SU-DHL-6 (cell line): ENCODE measurements at regions not wholly inside any gene's neighbourhood (a gene's known extent, or its start where the extent isn't known, plus 50 kb on each side); places are given as distances from the start of the nearest gene placed in this dataset.

Experiments
- H2AFZ ChIP-seq: fragments of 200-600 bp; sonication (generic); 2 replicates; pipeline ENCODE4 v1.6.1; 2014; ENCODE audit warnings: low read depth, mild to moderate bottlenecking, moderate library complexity, mixed read lengths, antibody characterized with exemption, low read length; ENCODE audit not compliant: severe bottlenecking
- H3F3A ChIP-seq: fragments of 200-600 bp; shearing (Covaris generic); 2 replicates; pipeline ENCODE4 v1.6.0; 2016; ENCODE audit warnings: antibody characterized with exemption, mild to moderate bottlenecking; ENCODE audit not compliant: insufficient read depth
- H3K27ac ChIP-seq: fragments of 200-600 bp; sonication (generic); 2 replicates; pipeline ENCODE4 v1.5.1; 2016; ENCODE audit warnings: low read depth, mild to moderate bottlenecking, low read length, moderate library complexity, mixed read lengths
- H3K27me3 ChIP-seq: fragments of 200-600 bp; sonication (generic), shearing (Covaris generic); 2 replicates; pipeline ENCODE4 v1.6.0; 2014; ENCODE audit warnings: mild to moderate bottlenecking, low read length
- H3K36me3 ChIP-seq: fragments of 200-600 bp; sonication (generic); 2 replicates; pipeline ENCODE4 v1.6.1; 2014; ENCODE audit warnings: mild to moderate bottlenecking, low read length, mixed read lengths
- H3K4me2 ChIP-seq: fragments of 300-600, 200-600 bp; shearing (Covaris generic), sonication (generic); 2 replicates; pipeline ENCODE4 v1.6.0; 2014; ENCODE audit warnings: low read length, low read depth, mild to moderate bottlenecking; ENCODE audit not compliant: poor library complexity, severe bottlenecking
- H3K4me3 ChIP-seq: fragments of 200-600 bp; sonication (generic); 2 replicates; pipeline ENCODE4 v1.5.1; 2014; ENCODE audit warnings: antibody characterized with exemption, low read length, mild to moderate bottlenecking, mixed read lengths; ENCODE audit not compliant: insufficient read depth, poor library complexity, severe bottlenecking
- H3K79me2 ChIP-seq: fragments of 200-600 bp; sonication (generic); 2 replicates; pipeline ENCODE4 v1.6.1; 2014; ENCODE audit warnings: mild to moderate bottlenecking, low read length, moderate library complexity; ENCODE audit not compliant: insufficient read depth
- H3K9ac ChIP-seq: fragments of 200-600 bp; sonication (generic); 2 replicates; pipeline ENCODE4 v1.7.0; 2014; ENCODE audit warnings: mild to moderate bottlenecking, low read length
- H3K9me2 ChIP-seq: fragments of 200-600 bp; sonication (generic); replicated peaks from 2 replicates; pipeline ENCODE4 v1.6.1; 2014; ENCODE audit warnings: low read length; ENCODE audit not compliant: insufficient read depth
- H3K9me3 ChIP-seq: fragments of 200-600 bp; sonication (generic); 2 replicates; pipeline ENCODE4 v1.6.1; 2014; ENCODE audit warnings: low read length, mixed read lengths; ENCODE audit not compliant: insufficient read depth
- H4K20me1 ChIP-seq: fragments of 200-600 bp; sonication (generic); 2 replicates; pipeline ENCODE4 v1.6.1; 2014; ENCODE audit warnings: low read depth, mild to moderate bottlenecking, antibody characterized with exemption, low read length, moderate library complexity, mixed read lengths
- CTCF ChIP-seq: fragments of 200-600 bp; sonication (generic); IDR thresholded peaks from one replicate; pipeline ENCODE4 v1.5.1; 2017; ENCODE audit warnings: antibody characterized with exemption, mild to moderate bottlenecking, low read length, moderate library complexity; ENCODE audit not compliant: insufficient read depth, poor library complexity, severe bottlenecking
- EZH2phosphoT487 ChIP-seq: fragments of 200-600 bp; sonication (generic), shearing (Covaris generic); conservative IDR thresholded peaks from 2 replicates; pipeline ENCODE4 v1.6.1; 2018; ENCODE audit warnings: mild to moderate bottlenecking, antibody characterized with exemption, low read length, moderate library complexity, mixed read lengths

GRCh38 chr13:44276061-44276460 lies 97.6 kb upstream of the SERP2 start:
- peaks cover 26% of the 10 kb centered on the region for H3F3A ChIP-seq
- no peaks in the 10 kb centered on the region for H3K36me3 ChIP-seq
- H3K4me3 ChIP-seq = peak overlapping the region; percentile 41
- H3K4me2 ChIP-seq = peak overlapping the region; percentile 93
- TF ChIP-seq EZH2phosphoT487 (no peak), CTCF (no peak)
- peak overlapping the region; percentile 62 for H2AFZ ChIP-seq
- H3K79me2 ChIP-seq = no peaks in the 10 kb centered on the region
- H3K9ac ChIP-seq = peak overlapping the region; percentile 54
- H3K9me2 ChIP-seq = no peaks in the 10 kb centered on the region
- no peaks in the 10 kb centered on the region for H4K20me1 ChIP-seq
- peak overlapping the region; percentile 97 for H3K27ac ChIP-seq
- no peaks in the 10 kb centered on the region for H3K9me3 ChIP-seq
- H3K27me3 ChIP-seq = no peaks in the 10 kb centered on the region

- H3K4me2 ChIP-seq = no peak overlapping the region
Observed at GRCh38 chr13:44277459-44277858, 96.2 kb upstream of the SERP2 start.

GRCh38 chr13:44278166-44278565 lies 95.5 kb upstream of the SERP2 start:
- peak overlapping the region; percentile 18 for H2AFZ ChIP-seq
- no peaks in the 10 kb centered on the region for H3K36me3 ChIP-seq
- no peaks in the 10 kb centered on the region for H4K20me1 ChIP-seq
- H3K4me3 ChIP-seq = no peak overlapping the region
- H3K9me3 ChIP-seq = no peaks in the 10 kb centered on the region
- no peaks in the 10 kb centered on the region for H3K9me2 ChIP-seq
- no peaks in the 10 kb centered on the region for H3K79me2 ChIP-seq
- H3F3A ChIP-seq = peaks cover 26% of the 10 kb centered on the region
- no peak overlapping the region for H3K9ac ChIP-seq
- H3K4me2 ChIP-seq = no peak overlapping the region
- TF ChIP-seq EZH2phosphoT487 = no peak
- TF ChIP-seq CTCF = no peak
- H3K27me3 ChIP-seq = no peaks in the 10 kb centered on the region
- H3K27ac ChIP-seq = no peak overlapping the region

More at GRCh38 chr13:44277459-44277858, 96.2 kb upstream of the SERP2 start:
- Histone ChIP-seq H4K20me1 (no peaks in the 10 kb centered on the region), H3K9ac (no peak overlapping the region), H3K9me2 (no peaks in the 10 kb centered on the region), H3K36me3 (no peaks in the 10 kb centered on the region), H3K79me2 (no peaks in the 10 kb centered on the region), H3F3A (peaks cover 26% of the 10 kb centered on the region), H3K27me3 (no peaks in the 10 kb centered on the region), H3K4me3 (no peak overlapping the region), H2AFZ (no peak overlapping the region), H3K9me3 (no peaks in the 10 kb centered on the region), H3K27ac (no peak overlapping the region)
- no peak for TF ChIP-seq EZH2phosphoT487
- TF ChIP-seq CTCF = no peak

- H3K27me3 ChIP-seq = no peaks in the 10 kb centered on the region
- no peaks in the 10 kb centered on the region for H3K79me2 ChIP-seq
- no peak for TF ChIP-seq EZH2phosphoT487
- TF ChIP-seq CTCF = no peak
- no peaks in the 10 kb centered on the region for H4K20me1 ChIP-seq
- no peak overlapping the region for H3K4me2 ChIP-seq
- H3K9ac ChIP-seq = no peak overlapping the region
- no peak overlapping the region for H2AFZ ChIP-seq
- no peaks in the 10 kb centered on the region for H3K9me3 ChIP-seq
- H3F3A ChIP-seq = peaks cover 11% of the 10 kb centered on the region
- H3K36me3 ChIP-seq = no peaks in the 10 kb centered on the region
- H3K27ac ChIP-seq = no peak overlapping the region
- no peaks in the 10 kb centered on the region for H3K9me2 ChIP-seq
- H3K4me3 ChIP-seq = no peak overlapping the region
Observed at GRCh38 chr13:44280456-44280855, 93.2 kb upstream of the SERP2 start.
